Hepatocyte (in vitro differentiated cells): ENCODE measurements at regions not wholly inside any gene's neighbourhood (a gene's known extent, or its start where the extent isn't known, plus 50 kb on each side); places are given as distances from the start of the nearest gene placed in this dataset.

Experiments
- DNase-seq: peaks from one replicate; pipeline ENCODE4 v3.0.0-alpha.2; 2016; ENCODE audit warnings: low spot score
- H2AFZ ChIP-seq: fragments of 200-600 bp; sonication (generic); 2 replicates; pipeline ENCODE4 v1.6.0; 2016; ENCODE audit warnings: antibody characterized with exemption, mild to moderate bottlenecking
- H3K27ac ChIP-seq: fragments of 200-600 bp; sonication (generic); 2 replicates; pipeline ENCODE4 v1.5.1; 2016; ENCODE audit warnings: mild to moderate bottlenecking
- H3K27me3 ChIP-seq: fragments of 200-600 bp; sonication (generic); 2 replicates; pipeline ENCODE4 v1.6.1; 2016
- H3K36me3 ChIP-seq: fragments of 200-600 bp; sonication (generic); replicated peaks from 2 replicates; pipeline ENCODE4 v1.5.1; 2016; ENCODE audit warnings: low read depth; ENCODE audit not compliant: insufficient read depth
- H3K4me1 ChIP-seq: fragments of 200-600 bp; sonication (generic); 2 replicates; pipeline ENCODE4 v1.5.1; 2016; ENCODE audit warnings: mild to moderate bottlenecking, moderate library complexity; ENCODE audit not compliant: insufficient read depth
- H3K4me2 ChIP-seq: fragments of 200-600 bp; sonication (generic); 2 replicates; pipeline ENCODE4 v1.6.0; 2016
- H3K4me3 ChIP-seq: fragments of 200-600 bp; sonication (generic); 2 replicates; pipeline ENCODE4 v1.5.1; 2016; ENCODE audit warnings: mild to moderate bottlenecking
- H3K79me2 ChIP-seq: fragments of 200-600 bp; sonication (generic); 2 replicates; pipeline ENCODE4 v1.6.0; 2017; ENCODE audit warnings: mild to moderate bottlenecking
- H3K9me2 ChIP-seq: fragments of 200-600 bp; sonication (generic); replicated peaks from 2 replicates; pipeline ENCODE4 v1.6.0; 2017; ENCODE audit warnings: mild to moderate bottlenecking; ENCODE audit not compliant: insufficient read depth
- H3K9me3 ChIP-seq: fragments of 200-600 bp; sonication (generic); 2 replicates; pipeline ENCODE4 v1.5.1; 2016; ENCODE audit warnings: low read depth, mild to moderate bottlenecking
- H4K20me1 ChIP-seq: fragments of 200-600 bp; sonication (generic); 2 replicates; pipeline ENCODE4 v1.6.0; 2016; ENCODE audit warnings: mild to moderate bottlenecking; ENCODE audit not compliant: insufficient read depth, poor library complexity, severe bottlenecking
- CTCF ChIP-seq: fragments of 200-600 bp; sonication (generic); IDR thresholded peaks from 2 replicates; pipeline ENCODE4 v1.5.1; 2016; ENCODE audit warnings: antibody characterized with exemption, mild to moderate bottlenecking; ENCODE audit not compliant: poor library complexity
- EZH2 ChIP-seq: fragments of 200-600 bp; sonication (generic); IDR thresholded peaks from 2 replicates; pipeline ENCODE4 v1.6.1; 2016; ENCODE audit warnings: antibody characterized with exemption, mild to moderate bottlenecking, borderline replicate concordance
- EZH2phosphoT487 ChIP-seq: fragments of 200-600 bp; sonication (generic); IDR thresholded peaks from one replicate; pipeline ENCODE4 v1.6.1; 2018; ENCODE audit warnings: antibody characterized with exemption, mild to moderate bottlenecking, low read depth, moderate library complexity; ENCODE audit not compliant: unreplicated experiment, severe bottlenecking
- WGBS: methylation state at CpG from one replicate; pipeline ENCODE4 v1.1.6; 2016; ENCODE audit warnings: low lambda C conversion rate; ENCODE audit errors: missing lambda C conversion rate; 5-methylcytosine and 5-hydroxymethylcytosine counted together

- H3K9me2 ChIP-seq, result no peaks in the 10 kb centered on the region
- H3K27me3 ChIP-seq, result no peaks in the 10 kb centered on the region
- H3K4me3 ChIP-seq, result no peak overlapping the region
- no peaks in the 10 kb centered on the region for H4K20me1 ChIP-seq
- H3K4me1 ChIP-seq, result no peaks in the 10 kb centered on the region
- no peaks in the 10 kb centered on the region for H3K9me3 ChIP-seq
- H3K79me2 ChIP-seq, result no peaks in the 10 kb centered on the region
- TF ChIP-seq EZH2 (no peak), CTCF (no peak), EZH2phosphoT487 (no peak)
- DNase-seq, result no peak
- WGBS, result 79% methylated on average over 1 of the region's 1 CpG
- H2AFZ ChIP-seq, result no peak overlapping the region
- H3K4me2 ChIP-seq, result no peak overlapping the region
- no peak overlapping the region for H3K27ac ChIP-seq
- no peaks in the 10 kb centered on the region for H3K36me3 ChIP-seq
Measured at GRCh38 chr2:121818546-121818945, 63.1 kb downstream of the TSN start.

GRCh38 chr2:121819846-121820245 is 64.4 kb downstream of the TSN start:
- TF ChIP-seq EZH2phosphoT487 (no peak), CTCF (no peak), EZH2 (no peak)
- Histone ChIP-seq H3K9me2 (no peaks in the 10 kb centered on the region), H3K79me2 (no peaks in the 10 kb centered on the region), H3K27ac (no peak overlapping the region), H2AFZ (no peak overlapping the region), H3K4me3 (no peak overlapping the region), H3K9me3 (no peaks in the 10 kb centered on the region), H3K4me1 (no peaks in the 10 kb centered on the region), H4K20me1 (no peaks in the 10 kb centered on the region), H3K27me3 (no peaks in the 10 kb centered on the region), H3K4me2 (no peak overlapping the region), H3K36me3 (no peaks in the 10 kb centered on the region)
- 76% methylated on average over 6 of the region's 6 CpGs for WGBS
- no peak for DNase-seq

GRCh38 chr2:121821476-121822158 is 66.2 kb downstream of the TSN start:
- Histone ChIP-seq H3K4me2 (no peak overlapping the region), H3K27ac (no peak overlapping the region), H3K27me3 (no peaks in the 10 kb centered on the region), H3K9me3 (no peaks in the 10 kb centered on the region), H4K20me1 (no peaks in the 10 kb centered on the region), H3K36me3 (no peaks in the 10 kb centered on the region), H3K79me2 (no peaks in the 10 kb centered on the region), H3K4me3 (no peak overlapping the region), H2AFZ (no peak overlapping the region), H3K4me1 (no peaks in the 10 kb centered on the region), H3K9me2 (no peaks in the 10 kb centered on the region)
- TF ChIP-seq EZH2phosphoT487, result no peak
- no peak for TF ChIP-seq EZH2
- TF ChIP-seq CTCF, result no peak
- DNase-seq, result no peak
- WGBS, result 76% methylated on average over 6 of the region's 6 CpGs

- Histone ChIP-seq H3K4me1 (no peaks in the 10 kb centered on the region), H3K9me2 (no peaks in the 10 kb centered on the region), H3K4me2 (no peak overlapping the region), H3K27ac (no peak overlapping the region), H4K20me1 (no peaks in the 10 kb centered on the region), H3K27me3 (no peaks in the 10 kb centered on the region), H3K4me3 (no peak overlapping the region), H3K36me3 (no peaks in the 10 kb centered on the region), H2AFZ (no peak overlapping the region), H3K79me2 (no peaks in the 10 kb centered on the region), H3K9me3 (no peaks in the 10 kb centered on the region)
- 99% methylated on average over 4 of the region's 4 CpGs for whole genome bisulfite sequencing
- no peak for DNase-seq
- TF ChIP-seq EZH2phosphoT487, result no peak
- no peak for TF ChIP-seq CTCF
- TF ChIP-seq EZH2, result no peak
Measured at GRCh38 chr2:121824264-121824663, 68.8 kb downstream of the TSN start.
